Mucosa of descending colon (tissue), 3 donors: ENCODE measurements at regions not wholly inside any gene's neighbourhood (a gene's known extent, or its start where the extent isn't known, plus 50 kb on each side); places are given as distances from the start of the nearest gene placed in this dataset.

Source experiments
- ATAC-seq: fragments of 200-7000 bp; cut with Tn5 transposase; one replicate; pipeline ENCODE4 v1.9.1; 2020; ENCODE audit warnings: mild to moderate bottlenecking, moderate library complexity
- DNase-seq, 3 donors: peaks; one replicate each; pipeline ENCODE4 v3.0.0-alpha.2; 2020
- H3K36me3 ChIP-seq: fragments of 200-600 bp; one replicate; pipeline ENCODE4 v1.8.0; 2021; ENCODE audit warnings: low read depth, mild to moderate bottlenecking
- H3K4me1 ChIP-seq: fragments of 200-600 bp; one replicate; pipeline ENCODE4 v1.8.0; 2021; ENCODE audit warnings: low read depth, mild to moderate bottlenecking
- H3K4me3 ChIP-seq: fragments of 200-600 bp; one replicate; pipeline ENCODE4 v1.8.0; 2021; ENCODE audit warnings: mild to moderate bottlenecking
- H3K9me3 ChIP-seq: fragments of 200-600 bp; one replicate; pipeline ENCODE4 v1.8.0; 2021; ENCODE audit warnings: mild to moderate bottlenecking
- intact Hi-C, 2 donors: fragments of 100-400 bp; cut with DNase I in 1 of 2; cut with micrococcal nuclease in 1 of 2; formaldehyde crosslinking; loops; one replicate each; pipeline versions ENCODE4 v1.11.0 to v1.11.1; 2022; cut with DNase I, micrococcal nuclease
- TF ChIP-seq, protein P1 (sequence below): fragments of 200-600 bp; IDR thresholded peaks from one replicate; pipeline ENCODE4 v1.8.0; 2022; ENCODE audit warnings: antibody characterized with exemption, mild to moderate bottlenecking
- donor health status: DM: no; HTN: no; CAD: no; lungs with moderate emphysema.
- donor health status: DM: no; HTN: no; CAD: no.
- donor health status: DM: no; HTN: yes; CAD: no.

DNA sequence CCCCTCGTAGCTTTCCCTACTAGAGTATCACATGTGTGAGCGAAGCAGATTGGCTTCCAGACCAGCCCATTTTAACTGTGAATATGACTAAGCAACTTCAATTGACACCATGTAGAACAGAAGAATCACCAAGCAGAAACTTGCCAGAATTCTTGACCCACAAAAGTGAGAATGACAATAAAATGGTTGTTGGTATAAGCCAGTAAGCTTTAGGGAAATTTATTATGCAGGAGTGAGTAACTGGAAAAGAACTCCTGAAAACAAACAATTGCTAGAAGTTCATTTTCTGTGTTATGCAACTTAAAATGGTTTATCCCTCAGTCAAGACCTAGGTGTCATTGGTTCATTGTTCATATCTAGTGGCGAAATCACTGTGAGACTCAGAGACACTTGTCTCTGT, 303.1 kb downstream of the DMRT2 start:
- DNase-seq: no peak
- H3K9me3 ChIP-seq: no peaks in the 10 kb centered on the region
- H3K4me3 ChIP-seq: no peak overlapping the region
- intact Hi-C loops: no loop called here
- no peaks in the 10 kb centered on the region for H3K4me1 ChIP-seq
- no peak for ATAC-seq
- H3K36me3 ChIP-seq: no peaks in the 10 kb centered on the region
- TF ChIP-seq, protein P1, sequence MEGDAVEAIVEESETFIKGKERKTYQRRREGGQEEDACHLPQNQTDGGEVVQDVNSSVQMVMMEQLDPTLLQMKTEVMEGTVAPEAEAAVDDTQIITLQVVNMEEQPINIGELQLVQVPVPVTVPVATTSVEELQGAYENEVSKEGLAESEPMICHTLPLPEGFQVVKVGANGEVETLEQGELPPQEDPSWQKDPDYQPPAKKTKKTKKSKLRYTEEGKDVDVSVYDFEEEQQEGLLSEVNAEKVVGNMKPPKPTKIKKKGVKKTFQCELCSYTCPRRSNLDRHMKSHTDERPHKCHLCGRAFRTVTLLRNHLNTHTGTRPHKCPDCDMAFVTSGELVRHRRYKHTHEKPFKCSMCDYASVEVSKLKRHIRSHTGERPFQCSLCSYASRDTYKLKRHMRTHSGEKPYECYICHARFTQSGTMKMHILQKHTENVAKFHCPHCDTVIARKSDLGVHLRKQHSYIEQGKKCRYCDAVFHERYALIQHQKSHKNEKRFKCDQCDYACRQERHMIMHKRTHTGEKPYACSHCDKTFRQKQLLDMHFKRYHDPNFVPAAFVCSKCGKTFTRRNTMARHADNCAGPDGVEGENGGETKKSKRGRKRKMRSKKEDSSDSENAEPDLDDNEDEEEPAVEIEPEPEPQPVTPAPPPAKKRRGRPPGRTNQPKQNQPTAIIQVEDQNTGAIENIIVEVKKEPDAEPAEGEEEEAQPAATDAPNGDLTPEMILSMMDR: no peak

DNA sequence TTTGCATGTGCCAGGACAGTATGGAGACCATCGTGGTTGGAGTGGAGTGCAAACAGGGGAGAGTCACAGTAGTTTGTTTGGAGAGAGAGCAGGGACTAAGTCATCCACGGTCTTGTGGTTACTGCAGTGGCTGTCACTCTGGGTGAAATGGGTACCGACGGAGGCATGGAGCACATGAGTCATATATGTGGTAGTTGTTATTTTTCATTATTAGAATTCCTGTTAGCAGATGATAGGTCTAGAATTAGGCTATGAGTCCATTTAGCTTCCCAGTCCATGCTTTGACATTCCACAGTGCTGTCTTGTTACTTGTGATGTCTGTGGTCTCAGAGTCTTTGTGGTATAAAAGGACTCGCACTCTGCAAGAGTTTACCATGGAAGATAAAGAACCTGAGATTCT, 303.9 kb downstream of the DMRT2 start:
- Histone ChIP-seq H3K36me3 (no peaks in the 10 kb centered on the region), H3K4me3 (no peak overlapping the region), H3K9me3 (no peaks in the 10 kb centered on the region), H3K4me1 (no peaks in the 10 kb centered on the region)
- TF ChIP-seq, protein P1: no peak
- no peak for ATAC-seq
- intact Hi-C loops: no loop called here
- DNase-seq: no peak

DNA sequence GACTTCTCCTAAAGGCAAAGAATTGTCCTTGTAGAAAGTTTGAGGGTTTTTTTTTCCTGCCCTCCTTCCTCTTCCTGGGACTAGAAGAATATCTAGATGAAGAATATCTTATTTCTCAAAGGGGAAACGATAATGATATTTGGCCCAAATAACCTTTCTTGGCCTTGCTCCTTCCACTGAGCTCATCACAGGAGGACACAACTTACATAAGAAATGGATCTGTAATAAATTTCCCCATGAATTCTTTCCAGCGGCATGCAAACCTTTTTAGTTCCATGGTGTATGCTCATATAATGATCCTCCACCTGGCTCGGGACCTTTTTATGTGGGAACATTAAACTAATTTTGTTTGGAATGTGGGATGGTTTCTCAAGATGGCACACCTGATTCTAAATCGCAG, 304.4 kb downstream of the DMRT2 start:
- Histone ChIP-seq H3K9me3 (no peaks in the 10 kb centered on the region), H3K4me3 (no peak overlapping the region), H3K36me3 (no peaks in the 10 kb centered on the region), H3K4me1 (no peaks in the 10 kb centered on the region)
- ATAC-seq (no peak), DNase-seq (no peak)
- TF ChIP-seq, protein P1: no peak
- intact Hi-C loops: no loop called here

DNA sequence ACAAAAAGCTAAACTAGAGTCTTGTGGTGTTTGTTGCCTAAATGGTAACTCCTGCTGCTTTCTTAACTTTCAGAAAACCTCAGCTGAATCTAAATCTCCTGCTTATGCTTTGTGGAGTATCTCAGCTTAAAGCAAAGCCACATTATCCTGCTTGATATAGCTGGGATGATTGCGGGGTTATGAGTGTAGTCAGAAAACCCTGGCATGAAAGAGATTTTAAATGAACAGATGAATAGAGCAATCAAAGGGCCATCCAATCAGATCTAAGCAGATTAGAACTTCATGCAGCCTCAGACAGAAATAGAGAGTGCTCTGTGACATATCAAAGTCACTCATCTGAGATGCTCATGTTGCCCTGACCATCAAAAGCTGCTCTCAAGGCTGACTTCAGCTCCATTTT, 305.5 kb downstream of the DMRT2 start:
- ATAC-seq: no peak
- TF ChIP-seq, protein P1: no peak
- H3K36me3 ChIP-seq: no peaks in the 10 kb centered on the region

DNA sequence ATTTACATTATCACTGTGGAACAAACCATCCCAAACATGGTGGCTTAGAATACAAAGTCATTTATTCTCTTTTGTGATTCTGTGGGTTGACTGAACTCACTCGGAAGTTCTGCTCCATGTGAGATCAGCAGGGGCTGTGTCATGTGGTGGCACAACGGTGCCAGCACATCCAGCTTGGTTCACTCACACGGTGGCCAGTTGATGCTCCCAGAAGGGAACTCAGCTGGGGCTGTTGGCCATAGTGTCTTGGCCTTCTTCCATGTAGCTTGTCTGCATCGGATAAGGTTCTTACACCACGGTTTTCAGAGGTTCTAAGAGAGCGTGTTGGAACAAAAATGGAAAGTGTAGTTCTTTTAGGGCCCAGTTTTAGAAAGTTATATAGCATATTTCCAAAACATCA, 312.7 kb downstream of the DMRT2 start:
- TF ChIP-seq, protein P1: no peak
- no peak for ATAC-seq
- intact Hi-C loops: no loop called here

More for the DNA sequence above, 305.5 kb downstream of the DMRT2 start:
- Histone ChIP-seq H3K9me3 (no peaks in the 10 kb centered on the region), H3K4me1 (no peaks in the 10 kb centered on the region), H3K4me3 (no peak overlapping the region)
- DNase-seq: no peak
- intact Hi-C loops: no loop called here

DNA sequence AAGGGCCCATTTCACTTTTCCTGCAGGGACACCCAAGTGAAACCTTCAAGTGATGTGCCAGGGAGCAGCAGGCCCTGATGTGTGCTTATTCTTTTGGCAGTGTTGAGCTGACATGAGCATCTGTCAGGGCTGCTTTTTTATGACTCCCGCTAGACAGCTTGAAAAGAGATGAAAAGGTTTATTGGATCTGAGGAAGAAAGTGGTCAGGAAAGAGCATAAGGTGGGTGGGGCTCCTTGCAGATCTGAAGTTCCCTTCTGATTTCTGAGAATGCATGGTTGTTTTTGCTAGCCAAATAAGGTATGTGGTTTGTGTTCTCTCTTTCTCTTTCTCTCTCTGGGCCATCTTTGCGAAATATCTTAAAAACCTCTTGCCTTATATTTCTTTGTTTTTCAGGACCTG, 316.1 kb downstream of the DMRT2 start:
- TF ChIP-seq, protein P1: no peak
- intact Hi-C loops: no loop called here
- Histone ChIP-seq H3K4me1 (no peaks in the 10 kb centered on the region), H3K36me3 (no peaks in the 10 kb centered on the region), H3K9me3 (no peaks in the 10 kb centered on the region), H3K4me3 (no peak overlapping the region)
- DNase-seq: no peak
- ATAC-seq: no peak

More for the DNA sequence above, 312.7 kb downstream of the DMRT2 start:
- Histone ChIP-seq H3K9me3 (no peaks in the 10 kb centered on the region), H3K4me3 (no peak overlapping the region), H3K36me3 (no peaks in the 10 kb centered on the region), H3K4me1 (no peaks in the 10 kb centered on the region)
- no peak for DNase-seq
